HepG2 (cell line): ENCODE measurements at regions not wholly inside any gene's neighbourhood (a gene's known extent, or its start where the extent isn't known, plus 50 kb on each side); places are given as distances from the start of the nearest gene placed in this dataset.

Source experiments
- FLYWCH1 ChIP-seq: sonication (generic); formaldehyde crosslinking; IDR thresholded peaks from 2 replicates; pipeline ENCODE4 v1.8.1; 2023; ENCODE audit warnings: mild to moderate bottlenecking, missing genetic modification reagents
- MTF1 ChIP-seq: sonication (generic); formaldehyde crosslinking; IDR thresholded peaks from 2 replicates; pipeline ENCODE4 v1.5.0; 2020; ENCODE audit warnings: missing genetic modification reagents
- SETDB1 ChIP-seq: sonication (generic); formaldehyde crosslinking; IDR thresholded peaks from 2 replicates; pipeline ENCODE4 v1.5.1; 2020; ENCODE audit warnings: missing genetic modification reagents, mild to moderate bottlenecking, borderline replicate concordance
- ZBTB3 ChIP-seq: sonication (generic); formaldehyde crosslinking; IDR thresholded peaks from 2 replicates; pipeline ENCODE4 v1.4.0; 2020; ENCODE audit warnings: low read depth, mild to moderate bottlenecking, moderate library complexity, missing genetic modification reagents, borderline replicate concordance
- ZNF121 ChIP-seq: sonication (generic); formaldehyde crosslinking; IDR thresholded peaks from 2 replicates; pipeline ENCODE4 v1.5.0; 2020; ENCODE audit warnings: mild to moderate bottlenecking, missing genetic modification reagents
- TF ChIP-seq, protein P1 (sequence below): sonication (generic); formaldehyde crosslinking; IDR thresholded peaks from 2 replicates; pipeline ENCODE4 v1.5.0; 2020; ENCODE audit warnings: mild to moderate bottlenecking, missing genetic modification reagents, moderate library complexity

DNA sequence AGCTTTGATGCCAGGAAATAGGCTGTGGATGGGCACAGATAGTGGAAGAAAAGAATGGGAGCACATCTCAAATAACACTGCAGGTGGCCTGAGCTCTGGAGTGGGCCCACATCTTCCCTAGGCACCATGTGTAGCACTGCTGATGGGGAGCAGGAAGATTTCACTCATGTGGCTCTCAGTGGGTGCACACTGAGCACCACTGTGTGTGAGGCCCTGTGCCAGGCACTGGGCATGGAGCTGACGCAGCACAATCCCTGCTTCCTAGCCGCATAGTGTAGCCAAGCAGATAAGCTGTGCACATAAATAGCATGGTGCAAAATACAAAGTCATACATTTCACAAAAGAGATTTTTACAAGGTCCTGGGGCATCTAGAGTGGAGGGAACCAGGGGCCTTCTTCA is 101.6 kb downstream of the MOBP start:
- TF ChIP-seq SETDB1 (CRISPR knock-in tag) (no peak), MTF1 (CRISPR knock-in tag) (no peak), ZBTB3 (no peak), FLYWCH1 (no peak), ZNF121 (CRISPR knock-in tag) (no peak)
- TF ChIP-seq, protein P1, sequence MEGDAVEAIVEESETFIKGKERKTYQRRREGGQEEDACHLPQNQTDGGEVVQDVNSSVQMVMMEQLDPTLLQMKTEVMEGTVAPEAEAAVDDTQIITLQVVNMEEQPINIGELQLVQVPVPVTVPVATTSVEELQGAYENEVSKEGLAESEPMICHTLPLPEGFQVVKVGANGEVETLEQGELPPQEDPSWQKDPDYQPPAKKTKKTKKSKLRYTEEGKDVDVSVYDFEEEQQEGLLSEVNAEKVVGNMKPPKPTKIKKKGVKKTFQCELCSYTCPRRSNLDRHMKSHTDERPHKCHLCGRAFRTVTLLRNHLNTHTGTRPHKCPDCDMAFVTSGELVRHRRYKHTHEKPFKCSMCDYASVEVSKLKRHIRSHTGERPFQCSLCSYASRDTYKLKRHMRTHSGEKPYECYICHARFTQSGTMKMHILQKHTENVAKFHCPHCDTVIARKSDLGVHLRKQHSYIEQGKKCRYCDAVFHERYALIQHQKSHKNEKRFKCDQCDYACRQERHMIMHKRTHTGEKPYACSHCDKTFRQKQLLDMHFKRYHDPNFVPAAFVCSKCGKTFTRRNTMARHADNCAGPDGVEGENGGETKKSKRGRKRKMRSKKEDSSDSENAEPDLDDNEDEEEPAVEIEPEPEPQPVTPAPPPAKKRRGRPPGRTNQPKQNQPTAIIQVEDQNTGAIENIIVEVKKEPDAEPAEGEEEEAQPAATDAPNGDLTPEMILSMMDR (CRISPR knock-in tag): no peak
